HFFc6 (cell line): ENCODE measurements at regions not wholly inside any gene's neighbourhood (a gene's known extent, or its start where the extent isn't known, plus 50 kb on each side); places are given as distances from the start of the nearest gene placed in this dataset.
A peak's percentile ranks its signal among the peaks of the same experiment; 100 is the strongest.

ENCODE experiments used
- DNase-seq: peaks from one replicate; pipeline ENCODE4 v3.0.0-alpha.2; 2018
- H3K27ac Mint-ChIP-seq: 2 replicates; pipeline ENCODE4 v1.8.0; 2020; ENCODE audit warnings: mild to moderate bottlenecking, mixed read lengths
- H3K27me3 Mint-ChIP-seq: 2 replicates; pipeline ENCODE4 v1.8.0; 2021; ENCODE audit warnings: mild to moderate bottlenecking, moderate library complexity, mixed read lengths; ENCODE audit not compliant: insufficient read depth
- H3K36me3 Mint-ChIP-seq: 2 replicates; pipeline ENCODE4 v1.8.0; 2021; ENCODE audit warnings: low read depth, mixed read lengths
- H3K4me1 Mint-ChIP-seq: 2 replicates; pipeline ENCODE4 v1.8.0; 2020; ENCODE audit warnings: low read depth, mixed read lengths
- H3K4me3 Mint-ChIP-seq: 2 replicates; pipeline ENCODE4 v1.8.0; 2020; ENCODE audit warnings: mild to moderate bottlenecking, moderate library complexity, mixed read lengths
- H3K9me3 Mint-ChIP-seq: 2 replicates; pipeline ENCODE4 v1.8.0; 2020; ENCODE audit warnings: mild to moderate bottlenecking, mixed read lengths
- CTCF ChIP-seq: fragments of 200-600 bp; sonication (generic); IDR thresholded peaks from 2 replicates; pipeline ENCODE4 v1.5.0; 2021; ENCODE audit warnings: antibody characterized with exemption, mild to moderate bottlenecking

GRCh38 chr13:83453723-83454122 is 428.6 kb downstream of the SLITRK1 start:
- peaks cover 24% of the 10 kb centered on the region for H3K4me1 Mint-ChIP-seq
- TF ChIP-seq CTCF = no peak
- H3K9me3 Mint-ChIP-seq = peaks cover 5% of the 10 kb centered on the region; the same call in 1 of the 2 replicates
- no peak overlapping the region for H3K4me3 Mint-ChIP-seq
- peaks cover 10% of the 10 kb centered on the region; the same call in 1 of the 2 replicates for H3K36me3 Mint-ChIP-seq
- no peak overlapping the region for H3K27ac Mint-ChIP-seq
- DNase-seq = no peak
- H3K27me3 Mint-ChIP-seq = no peaks in the 10 kb centered on the region

GRCh38 chr13:83453300-83453699 is 429.0 kb downstream of the SLITRK1 start:
- no peak for DNase-seq
- peaks cover 5% of the 10 kb centered on the region; the same call in 1 of the 2 replicates for H3K9me3 Mint-ChIP-seq
- no peak for TF ChIP-seq CTCF
- H3K4me1 Mint-ChIP-seq = peaks cover 28% of the 10 kb centered on the region
- H3K27me3 Mint-ChIP-seq = no peaks in the 10 kb centered on the region
- peaks cover 10% of the 10 kb centered on the region; the same call in 1 of the 2 replicates for H3K36me3 Mint-ChIP-seq
- H3K4me3 Mint-ChIP-seq = no peak overlapping the region
- no peak overlapping the region for H3K27ac Mint-ChIP-seq

- Mint-ChIP-seq H3K4me1 (peaks cover 29% of the 10 kb centered on the region), H3K9me3 (peaks cover 5% of the 10 kb centered on the region; the same call in 1 of the 2 replicates), H3K27ac (no peak overlapping the region), H3K36me3 (peaks cover 10% of the 10 kb centered on the region; the same call in 1 of the 2 replicates), H3K27me3 (no peaks in the 10 kb centered on the region), H3K4me3 (no peak overlapping the region)
- DNase-seq = no peak
- TF ChIP-seq CTCF = no peak
Observed at GRCh38 chr13:83452292-83452950, 429.9 kb downstream of the SLITRK1 start.

- Mint-ChIP-seq H3K9me3 (peaks cover 10% of the 10 kb centered on the region), H3K4me3 (peak overlapping the region; percentile 81), H3K27me3 (no peaks in the 10 kb centered on the region), H3K4me1 (peaks cover 29% of the 10 kb centered on the region), H3K36me3 (peaks cover 12% of the 10 kb centered on the region; the same call in 1 of the 2 replicates), H3K27ac (peak overlapping the region; percentile 87)
- no peak for DNase-seq
- TF ChIP-seq CTCF = no peak
Observed at GRCh38 chr13:83450591-83450990, 431.7 kb downstream of the SLITRK1 start.

- TF ChIP-seq CTCF = no peak
- DNase-seq = peak; percentile 79
- H3K27me3 Mint-ChIP-seq = no peaks in the 10 kb centered on the region
- peaks cover 18% of the 10 kb centered on the region for H3K9me3 Mint-ChIP-seq
- H3K4me3 Mint-ChIP-seq = peak overlapping the region; percentile 81
- H3K27ac Mint-ChIP-seq = peak overlapping the region; percentile 87
- peaks cover 29% of the 10 kb centered on the region for H3K4me1 Mint-ChIP-seq
- H3K36me3 Mint-ChIP-seq = peaks cover 20% of the 10 kb centered on the region
Observed at GRCh38 chr13:83449668-83450395, 432.4 kb downstream of the SLITRK1 start.
